OCI-LY1 (cell line): ENCODE measurements at regions not wholly inside any gene's neighbourhood (a gene's known extent, or its start where the extent isn't known, plus 50 kb on each side); places are given as distances from the start of the nearest gene placed in this dataset.

Source experiments
- EZH2 ChIP-seq: fragments of 200-600 bp; sonication (generic), shearing (Covaris generic); IDR thresholded peaks from 2 replicates; pipeline ENCODE4 v1.8.0; 2017; ENCODE audit warnings: borderline replicate concordance, mixed run types, mild to moderate bottlenecking, antibody characterized with exemption, low read length, moderate library complexity, mixed read lengths
- TF ChIP-seq, protein P1 (sequence below): fragments of 200-600 bp; sonication (generic), shearing (Covaris generic); IDR thresholded peaks from 2 replicates; pipeline ENCODE4 v1.5.1; 2017; ENCODE audit warnings: mild to moderate bottlenecking, antibody characterized with exemption, low read length, moderate library complexity, mixed read lengths

DNA sequence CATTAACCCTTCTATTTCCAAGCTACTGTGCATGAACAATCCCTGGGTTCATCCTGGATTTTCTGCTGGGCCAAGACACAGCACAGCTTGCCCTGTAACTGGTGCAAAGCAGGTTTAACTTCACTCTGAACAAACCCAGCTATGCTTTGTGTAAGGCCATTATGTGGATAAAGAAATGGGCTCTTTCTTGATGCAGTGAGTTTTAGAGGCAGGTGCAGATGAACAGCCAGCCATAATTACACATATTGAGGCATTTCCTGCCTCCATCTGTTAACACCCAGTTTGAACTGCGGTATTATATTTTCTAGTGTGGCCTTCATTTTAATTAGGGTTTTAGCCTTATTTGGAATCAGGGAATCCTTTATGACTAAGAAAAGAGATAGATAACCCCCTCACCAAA is 68.7 kb upstream of the ARX start:
- TF ChIP-seq, protein P1, sequence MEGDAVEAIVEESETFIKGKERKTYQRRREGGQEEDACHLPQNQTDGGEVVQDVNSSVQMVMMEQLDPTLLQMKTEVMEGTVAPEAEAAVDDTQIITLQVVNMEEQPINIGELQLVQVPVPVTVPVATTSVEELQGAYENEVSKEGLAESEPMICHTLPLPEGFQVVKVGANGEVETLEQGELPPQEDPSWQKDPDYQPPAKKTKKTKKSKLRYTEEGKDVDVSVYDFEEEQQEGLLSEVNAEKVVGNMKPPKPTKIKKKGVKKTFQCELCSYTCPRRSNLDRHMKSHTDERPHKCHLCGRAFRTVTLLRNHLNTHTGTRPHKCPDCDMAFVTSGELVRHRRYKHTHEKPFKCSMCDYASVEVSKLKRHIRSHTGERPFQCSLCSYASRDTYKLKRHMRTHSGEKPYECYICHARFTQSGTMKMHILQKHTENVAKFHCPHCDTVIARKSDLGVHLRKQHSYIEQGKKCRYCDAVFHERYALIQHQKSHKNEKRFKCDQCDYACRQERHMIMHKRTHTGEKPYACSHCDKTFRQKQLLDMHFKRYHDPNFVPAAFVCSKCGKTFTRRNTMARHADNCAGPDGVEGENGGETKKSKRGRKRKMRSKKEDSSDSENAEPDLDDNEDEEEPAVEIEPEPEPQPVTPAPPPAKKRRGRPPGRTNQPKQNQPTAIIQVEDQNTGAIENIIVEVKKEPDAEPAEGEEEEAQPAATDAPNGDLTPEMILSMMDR: no peak
- TF ChIP-seq EZH2: no peak
